Panc1 (cell line): ENCODE measurements at regions not wholly inside any gene's neighbourhood (a gene's known extent, or its start where the extent isn't known, plus 50 kb on each side); places are given as distances from the start of the nearest gene placed in this dataset.

Experiments used
- CTCF ChIP-seq: fragments of 450-650 bp; IDR thresholded peaks from 2 replicates; pipeline ENCODE4 v1.5.1; 2017; ENCODE audit warnings: mild to moderate bottlenecking
- POLR2AphosphoS5 ChIP-seq: IDR thresholded peaks from 2 replicates; pipeline ENCODE4 v1.6.1; 2012; ENCODE audit warnings: mild to moderate bottlenecking, low read depth, low read length, moderate library complexity
- REST ChIP-seq, 2 experiments: IDR thresholded peaks; 2 replicates each; pipeline ENCODE4 v1.6.1; 2011 to 2012; ENCODE audit warnings: low read depth in 2 of 2, control low read depth in 1 of 2, low read length in 1 of 2, mild to moderate bottlenecking in 1 of 2, moderate library complexity in 1 of 2; ENCODE audit not compliant: insufficient read depth in 1 of 2

- TF ChIP-seq CTCF (no peak), POLR2AphosphoS5 (no peak), REST (IDR thresholded peaks at IDR 0.05; ENCODE audit: insufficient read depth in 1 of 2, low read depth in 2 of 2, low read length in 1 of 2) (no peak)
Observed at GRCh38 chr20:40268321-40269075, 420.5 kb downstream of the MAFB start.
